GM18867 (cell line): ENCODE measurements at regions not wholly inside any gene's neighbourhood (a gene's known extent, or its start where the extent isn't known, plus 50 kb on each side); places are given as distances from the start of the nearest gene placed in this dataset.
A peak's percentile ranks its signal among the peaks of the same experiment; 100 is the strongest.
"Not testable (repeated sequence)": the region's sequence is repeated elsewhere in the genome, so short reads cannot be mapped to it uniquely, and the experiment has no call there.

ENCODE experiments used
- ATAC-seq: cut with Tn5 transposase; IDR thresholded peaks from one replicate; pipeline ENCODE4 v1.9.1; 2021; ENCODE audit warnings: mild to moderate bottlenecking, moderate library complexity; ENCODE audit not compliant: unreplicated experiment

GRCh38 chr13:59324401-59324800, 839.3 kb downstream of the DIAPH3 start:
- not testable (repeated sequence) for ATAC-seq

- ATAC-seq = no peak
Measured at GRCh38 chr13:59326717-59327116, 837.0 kb downstream of the DIAPH3 start.

GRCh38 chr13:59330764-59331163, 833.0 kb downstream of the DIAPH3 start:
- no peak for ATAC-seq

GRCh38 chr13:59332966-59333365, 830.8 kb downstream of the DIAPH3 start:
- ATAC-seq = no peak

GRCh38 chr13:59337070-59337469, 826.7 kb downstream of the DIAPH3 start:
- no peak for ATAC-seq

GRCh38 chr13:59340151-59340550, 823.6 kb downstream of the DIAPH3 start:
- no peak for ATAC-seq

GRCh38 chr13:59340581-59340980, 823.1 kb downstream of the DIAPH3 start:
- ATAC-seq = no peak

GRCh38 chr13:59342400-59342799, 821.3 kb downstream of the DIAPH3 start:
- ATAC-seq = no peak

- no peak for ATAC-seq
Measured at GRCh38 chr13:59343132-59343531, 820.6 kb downstream of the DIAPH3 start.

- ATAC-seq = no peak
Measured at GRCh38 chr13:59343993-59344822, 819.5 kb downstream of the DIAPH3 start.

GRCh38 chr13:59345311-59345710, 818.4 kb downstream of the DIAPH3 start:
- no peak for ATAC-seq

- no peak for ATAC-seq
Measured at GRCh38 chr13:59346999-59347723, 816.6 kb downstream of the DIAPH3 start.

GRCh38 chr13:59348617-59349016, 815.1 kb downstream of the DIAPH3 start:
- ATAC-seq = no peak

GRCh38 chr13:59352600-59352999, 811.1 kb downstream of the DIAPH3 start:
- ATAC-seq = no peak

- peak; percentile 67 for ATAC-seq
Measured at GRCh38 chr13:59354665-59355369, 808.9 kb downstream of the DIAPH3 start.

GRCh38 chr13:59356607-59357006, 807.1 kb downstream of the DIAPH3 start:
- no peak for ATAC-seq

- ATAC-seq = no peak
Measured at GRCh38 chr13:59358014-59358413, 805.7 kb downstream of the DIAPH3 start.

GRCh38 chr13:59360108-59360507, 803.6 kb downstream of the DIAPH3 start:
- ATAC-seq = peak; percentile 63

- no peak for ATAC-seq
Measured at GRCh38 chr13:59360916-59361315, 802.8 kb downstream of the DIAPH3 start.

- ATAC-seq = no peak
Measured at GRCh38 chr13:59363313-59363712, 800.4 kb downstream of the DIAPH3 start.

GRCh38 chr13:59363947-59364346, 799.8 kb downstream of the DIAPH3 start:
- no peak for ATAC-seq
